ENCODE measurements at regions not wholly inside any gene's neighbourhood (a gene's known extent, or its start where the extent isn't known, plus 50 kb on each side); places are given as distances from the start of the nearest gene placed in this dataset.

GRCh38 chrX:4994855-4995254, 1233.8 kb downstream of the NLGN4X start:
- no peak overlapping the region for H3K4me3 ChIP-seq (replicated peaks in 1 of 3; ENCODE audit: insufficient read depth in 1 of 3, low read depth in 1 of 3, low read length in 3 of 3)

More at GRCh38 chrX:4994855-4995254, 1233.8 kb downstream of the NLGN4X start:
- no TSS peak for BruUV-seq (replicated peaks)
- ChIA-PET POLR2A (no interaction called here), CTCF (no interaction called here)
- intact Hi-C loops (cut with micrococcal nuclease): no loop called here
- Histone ChIP-seq H3K27me3 (ENCODE audit: control insufficient read depth in 2 of 2, insufficient read depth in 2 of 2, low read length in 2 of 2) (no peaks in the 10 kb centered on the region), H4K20me1 (replicated peaks; ENCODE audit: control insufficient read depth, extremely low read depth, insufficient read depth, low read length) (no peaks in the 10 kb centered on the region), H3K9ac (replicated peaks; ENCODE audit: extremely low read depth, insufficient read depth, low read length) (no peak overlapping the region), H3K36me3 (ENCODE audit: control insufficient read depth in 2 of 2, extremely low read depth in 1 of 2, insufficient read depth in 2 of 2, low read length in 2 of 2) (no peaks in the 10 kb centered on the region), H3K27ac (ENCODE audit: insufficient read depth, low read depth, low read length) (no peak overlapping the region), H3K4me1 (ENCODE audit: control insufficient read depth, extremely low read depth, insufficient read depth, low read length) (no peaks in the 10 kb centered on the region), H3K9me3 (replicated peaks; ENCODE audit: control insufficient read depth, insufficient read depth, low read length) (no peaks in the 10 kb centered on the region), H3K79me2 (ENCODE audit: control insufficient read depth, insufficient read depth, low read length) (no peaks in the 10 kb centered on the region), H3K4me2 (ENCODE audit: insufficient read depth, low read length) (no peak overlapping the region), H3K9me1 (replicated peaks; ENCODE audit: control insufficient read depth, extremely low read depth, insufficient read depth, low read length) (no peaks in the 10 kb centered on the region), H2AFZ (ENCODE audit: low read depth, low read length) (no peak overlapping the region)
- FAIRE-seq: no peak
- dilution Hi-C loops (cut with MboI; ENCODE audit: extremely low pct_ligation_motif_present, low sequenced_read_pairs): no loop called here
- DNase-seq (ENCODE audit: low read depth, low spot score): no peak
- TF ChIP-seq FOS (IDR thresholded peaks at IDR 0.05; ENCODE audit: borderline replicate concordance, insufficient read depth, low read length): no peak
- TF ChIP-seq JUN (IDR thresholded peaks at IDR 0.05; ENCODE audit: borderline replicate concordance, insufficient read depth, insufficient read length, low read depth): no peak
- TF ChIP-seq CTCF (IDR thresholded peaks at IDR 0.05; ENCODE audit: extremely low read depth in 1 of 2, insufficient read depth in 1 of 2, low read depth in 1 of 2, low read length in 2 of 2): no peak
- TF ChIP-seq MYC (IDR thresholded peaks at IDR 0.05; ENCODE audit: low read depth, low read length): no peak
- TF ChIP-seq EZH2 (IDR thresholded peaks at IDR 0.05; ENCODE audit: borderline replicate concordance, low read depth, low read length, severe bottlenecking): no peak
- TF ChIP-seq POLR2A (IDR thresholded peaks at IDR 0.05; ENCODE audit: low read depth, low read length): no peak
- no peak for TF ChIP-seq GATA2 (IDR thresholded peaks at IDR 0.05; ENCODE audit: insufficient read depth, insufficient read length, low read depth, low read length)
- TF ChIP-seq MAX (IDR thresholded peaks at IDR 0.05; ENCODE audit: insufficient read depth, insufficient read length): no peak
- no peak for TF ChIP-seq POLR2AphosphoS5 (IDR thresholded peaks at IDR 0.05; ENCODE audit: insufficient read depth, low read depth, low read length)
